ENCODE measurements at regions not wholly inside any gene's neighbourhood (a gene's known extent, or its start where the extent isn't known, plus 50 kb on each side); places are given as distances from the start of the nearest gene placed in this dataset.

DNA sequence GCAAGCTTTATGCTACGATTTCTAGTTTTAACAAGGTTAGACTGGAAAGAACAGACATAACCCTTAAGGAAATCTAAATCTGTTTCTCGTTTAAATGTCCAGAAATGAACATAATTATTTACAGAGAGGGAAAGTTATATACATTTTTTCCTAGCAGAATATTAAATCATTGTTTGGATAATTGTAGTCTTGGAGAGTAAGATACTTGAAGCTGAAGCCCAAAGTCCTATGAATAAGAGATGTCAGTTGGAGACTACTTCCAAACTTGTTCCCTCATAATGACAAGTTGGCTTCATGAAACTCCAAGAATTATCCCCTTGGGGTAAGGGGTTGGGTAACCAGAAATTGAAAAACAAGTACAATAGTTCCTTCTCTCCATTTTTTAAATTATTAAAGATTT lies 911.1 kb upstream of the MAN1A1 start:
- Mint-ChIP-seq H3K9me3 (peaks cover 1% of the 10 kb centered on the region), H3K4me3 (no peak overlapping the region), H3K27ac (no peak overlapping the region), H3K36me3 (ENCODE audit: low read depth) (no peaks in the 10 kb centered on the region), H3K4me1 (ENCODE audit: low read depth) (no peaks in the 10 kb centered on the region), H3K27me3 (no peaks in the 10 kb centered on the region)
- ATAC-seq (no peak), DNase-seq (no peak)
- ChIA-PET POLR2A (no interaction called here), CTCF (no interaction called here)
- TF ChIP-seq, protein P1, sequence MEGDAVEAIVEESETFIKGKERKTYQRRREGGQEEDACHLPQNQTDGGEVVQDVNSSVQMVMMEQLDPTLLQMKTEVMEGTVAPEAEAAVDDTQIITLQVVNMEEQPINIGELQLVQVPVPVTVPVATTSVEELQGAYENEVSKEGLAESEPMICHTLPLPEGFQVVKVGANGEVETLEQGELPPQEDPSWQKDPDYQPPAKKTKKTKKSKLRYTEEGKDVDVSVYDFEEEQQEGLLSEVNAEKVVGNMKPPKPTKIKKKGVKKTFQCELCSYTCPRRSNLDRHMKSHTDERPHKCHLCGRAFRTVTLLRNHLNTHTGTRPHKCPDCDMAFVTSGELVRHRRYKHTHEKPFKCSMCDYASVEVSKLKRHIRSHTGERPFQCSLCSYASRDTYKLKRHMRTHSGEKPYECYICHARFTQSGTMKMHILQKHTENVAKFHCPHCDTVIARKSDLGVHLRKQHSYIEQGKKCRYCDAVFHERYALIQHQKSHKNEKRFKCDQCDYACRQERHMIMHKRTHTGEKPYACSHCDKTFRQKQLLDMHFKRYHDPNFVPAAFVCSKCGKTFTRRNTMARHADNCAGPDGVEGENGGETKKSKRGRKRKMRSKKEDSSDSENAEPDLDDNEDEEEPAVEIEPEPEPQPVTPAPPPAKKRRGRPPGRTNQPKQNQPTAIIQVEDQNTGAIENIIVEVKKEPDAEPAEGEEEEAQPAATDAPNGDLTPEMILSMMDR (IDR thresholded peaks at IDR 0.05): no peak
- intact Hi-C loops (cut with micrococcal nuclease): no loop called here

DNA sequence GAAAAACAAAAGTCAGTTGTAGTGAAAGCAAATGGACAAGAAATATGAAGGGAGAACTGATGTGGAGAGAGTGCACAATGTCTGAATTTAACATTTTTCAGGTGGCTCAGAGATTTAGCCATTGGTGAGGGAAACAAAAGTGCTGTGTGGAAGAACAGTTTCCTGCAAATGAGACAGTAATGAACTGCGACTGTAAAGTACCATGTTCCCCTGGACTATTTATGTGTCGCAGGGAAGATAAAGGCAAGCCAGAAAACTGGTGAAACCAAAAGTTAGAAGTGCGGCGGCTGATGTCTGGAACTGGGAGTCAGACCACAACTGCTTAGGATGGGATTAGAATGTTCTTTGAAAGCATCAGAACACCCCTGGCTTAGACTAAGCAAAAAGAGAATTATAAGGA lies 905.1 kb upstream of the MAN1A1 start:
- H3K36me3 Mint-ChIP-seq (ENCODE audit: low read depth): no peaks in the 10 kb centered on the region
- no peaks in the 10 kb centered on the region for H3K4me1 Mint-ChIP-seq (ENCODE audit: low read depth)

DNA sequence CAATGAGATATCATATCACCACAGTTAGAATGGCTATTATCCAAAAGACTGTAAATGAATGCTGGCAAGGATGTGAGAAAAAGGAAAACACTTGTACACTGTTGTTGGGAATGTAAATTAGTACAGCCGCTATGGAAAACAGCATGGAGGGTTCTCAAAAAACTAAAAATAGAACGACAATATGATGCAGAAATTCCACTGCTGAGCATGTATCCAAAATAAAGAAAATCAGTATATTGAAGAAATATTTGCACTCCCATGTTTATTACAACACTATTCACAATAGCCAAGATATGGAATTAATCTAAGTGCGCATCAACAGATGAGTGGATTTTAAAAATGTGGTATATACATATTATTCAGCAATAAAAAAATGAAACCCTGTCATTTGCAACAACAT lies 898.9 kb upstream of the MAN1A1 start:
- ATAC-seq (no peak), DNase-seq (no peak)
- TF ChIP-seq, protein P1 (IDR thresholded peaks at IDR 0.05): no peak
- Mint-ChIP-seq H3K4me3 (no peak overlapping the region), H3K9me3 (peaks cover 4% of the 10 kb centered on the region), H3K27me3 (no peaks in the 10 kb centered on the region), H3K27ac (no peak overlapping the region), H3K36me3 (ENCODE audit: low read depth) (no peaks in the 10 kb centered on the region), H3K4me1 (ENCODE audit: low read depth) (no peaks in the 10 kb centered on the region)
- ChIA-PET POLR2A (no interaction called here), CTCF (no interaction called here)
- intact Hi-C loops (cut with micrococcal nuclease): no loop called here

More for the DNA sequence above, 905.1 kb upstream of the MAN1A1 start:
- Mint-ChIP-seq H3K9me3 (peaks cover 4% of the 10 kb centered on the region), H3K4me3 (no peak overlapping the region), H3K27me3 (no peaks in the 10 kb centered on the region), H3K27ac (no peak overlapping the region)
- ChIA-PET CTCF (no interaction called here), POLR2A (no interaction called here)
- DNase-seq: no peak
- TF ChIP-seq, protein P1 (IDR thresholded peaks at IDR 0.05): no peak
- intact Hi-C loops (cut with micrococcal nuclease): no loop called here
- no peak for ATAC-seq

DNA sequence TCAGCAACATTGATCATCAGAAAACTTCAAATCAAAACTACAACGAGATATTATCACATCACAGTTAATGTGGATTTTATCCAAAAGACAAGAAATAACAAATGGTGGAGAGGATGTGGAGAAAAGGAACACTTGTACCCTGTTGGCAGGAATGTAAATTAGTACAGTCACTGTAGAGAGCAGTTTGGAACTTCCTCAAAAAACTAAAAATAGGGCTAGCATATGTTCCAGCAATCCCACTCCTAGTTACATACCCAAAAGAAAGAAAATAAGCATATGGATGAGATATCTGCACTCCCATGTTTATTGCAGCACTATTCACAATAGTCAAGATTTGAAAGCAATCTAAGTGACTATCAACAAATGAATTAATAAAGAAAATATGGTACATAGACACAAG lies 887.7 kb upstream of the MAN1A1 start:
- no peak overlapping the region for H3K4me3 Mint-ChIP-seq
- intact Hi-C loops (cut with micrococcal nuclease): no loop called here
- H3K4me1 Mint-ChIP-seq (ENCODE audit: low read depth): no peaks in the 10 kb centered on the region

DNA sequence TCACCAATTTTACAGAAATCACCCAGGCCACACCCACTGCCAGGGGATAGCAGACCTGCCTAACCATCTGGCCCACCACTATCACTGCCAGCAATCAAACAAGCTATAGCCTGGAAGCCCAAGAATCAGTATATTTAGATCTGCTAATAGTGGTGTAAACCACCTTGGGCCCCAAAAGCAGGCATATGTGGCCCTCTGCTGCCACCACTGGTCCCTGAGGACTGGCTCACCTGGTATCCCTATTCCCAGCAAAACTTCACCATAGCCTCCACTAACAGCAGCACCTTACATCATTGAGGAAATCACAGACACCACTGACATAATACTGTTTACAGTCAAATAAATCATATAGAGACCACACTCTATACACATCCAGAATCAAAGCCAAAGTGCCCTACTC lies 880.4 kb upstream of the MAN1A1 start:
- TF ChIP-seq, protein P1 (IDR thresholded peaks at IDR 0.05): no peak
- DNase-seq: no peak
- no peak for ATAC-seq
- ChIA-PET CTCF (no interaction called here), POLR2A (no interaction called here)
- Mint-ChIP-seq H3K27ac (no peak overlapping the region), H3K9me3 (peaks cover 5% of the 10 kb centered on the region), H3K4me1 (ENCODE audit: low read depth) (no peaks in the 10 kb centered on the region), H3K36me3 (ENCODE audit: low read depth) (no peaks in the 10 kb centered on the region), H3K4me3 (no peak overlapping the region), H3K27me3 (no peaks in the 10 kb centered on the region)
- intact Hi-C loops (cut with micrococcal nuclease): no loop called here

More for the DNA sequence above, 887.7 kb upstream of the MAN1A1 start:
- TF ChIP-seq, protein P1 (IDR thresholded peaks at IDR 0.05): no peak
- peaks cover 12% of the 10 kb centered on the region for H3K9me3 Mint-ChIP-seq
- CTCF ChIA-PET: no interaction called here
- H3K27me3 Mint-ChIP-seq: no peaks in the 10 kb centered on the region
- H3K27ac Mint-ChIP-seq: no peak overlapping the region
- DNase-seq: no peak
- POLR2A ChIA-PET: no interaction called here
- no peak for ATAC-seq
- H3K36me3 Mint-ChIP-seq (ENCODE audit: low read depth): no peaks in the 10 kb centered on the region

Measured in activated CD8-positive, alpha-beta T cell treated with anti-CD3 and anti-CD28 coated beads for 36 hours (primary cell).